Fibroblast of mammary gland (primary cell): ENCODE measurements at regions not wholly inside any gene's neighbourhood (a gene's known extent, or its start where the extent isn't known, plus 50 kb on each side); places are given as distances from the start of the nearest gene placed in this dataset.

ENCODE experiments used
- DNase-seq: peaks from one replicate; pipeline ENCODE4 v3.0.0-alpha.2; 2010; ENCODE audit warnings: low read depth
- H3K4me3 ChIP-seq: 2 replicates; pipeline ENCODE4 v1.5.1; 2011; ENCODE audit warnings: low read depth, mild to moderate bottlenecking, low read length, moderate library complexity; ENCODE audit not compliant: control insufficient read depth
- CTCF ChIP-seq: conservative IDR thresholded peaks from 2 replicates; pipeline ENCODE4 v1.5.1; 2011; ENCODE audit warnings: low read depth, low read length, inconsistent platforms; ENCODE audit not compliant: control insufficient read depth, insufficient read depth

- no peak overlapping the region for H3K4me3 ChIP-seq
- DNase-seq: no peak
- no peak for TF ChIP-seq CTCF
Measured at GRCh38 chr1:86296305-86297205, 99.6 kb downstream of the ODF2L start.

GRCh38 chr1:86289746-86290145 is 106.4 kb downstream of the ODF2L start:
- no peak overlapping the region for H3K4me3 ChIP-seq
- no peak for TF ChIP-seq CTCF
- no peak for DNase-seq

GRCh38 chr1:86289161-86289560 is 107.0 kb downstream of the ODF2L start:
- no peak for TF ChIP-seq CTCF
- DNase-seq: no peak
- no peak overlapping the region for H3K4me3 ChIP-seq

- TF ChIP-seq CTCF: no peak
- no peak overlapping the region for H3K4me3 ChIP-seq
- no peak for DNase-seq
Measured at GRCh38 chr1:86288586-86289147, 107.5 kb downstream of the ODF2L start.

- TF ChIP-seq CTCF: no peak
- no peak for DNase-seq
- no peak overlapping the region for H3K4me3 ChIP-seq
Measured at GRCh38 chr1:86285796-86286195, 110.3 kb downstream of the ODF2L start.

- TF ChIP-seq CTCF: no peak
- DNase-seq: no peak
- H3K4me3 ChIP-seq: no peak overlapping the region
Measured at GRCh38 chr1:86282611-86283010, 113.5 kb downstream of the ODF2L start.
